BE2C (cell line): ENCODE measurements at regions not wholly inside any gene's neighbourhood (a gene's known extent, or its start where the extent isn't known, plus 50 kb on each side); places are given as distances from the start of the nearest gene placed in this dataset.

Experiments used
- DNase-seq: peaks from one replicate; pipeline ENCODE4 v3.0.0-alpha.2; 2020
- H3K27me3 ChIP-seq: fragments of 250-450 bp; sonication (Bioruptor Pico); 2 replicates; pipeline ENCODE4 v1.5.1; 2020; ENCODE audit warnings: mild to moderate bottlenecking
- H3K36me3 ChIP-seq: fragments of 250-450 bp; sonication (Bioruptor Pico); 2 replicates; pipeline ENCODE4 v1.5.1; 2020; ENCODE audit warnings: mild to moderate bottlenecking
- H3K4me1 ChIP-seq: fragments of 250-450 bp; sonication (Bioruptor Pico); 2 replicates; pipeline ENCODE4 v1.5.1; 2020
- H3K4me3 ChIP-seq: 2 replicates; pipeline ENCODE4 v1.5.1; 2011; ENCODE audit warnings: low read depth, low read length
- H3K9me3 ChIP-seq: fragments of 250-450 bp; sonication (Bioruptor Pico); 2 replicates; pipeline ENCODE4 v1.5.1; 2020
- CTCF ChIP-seq: IDR thresholded peaks from 2 replicates; pipeline ENCODE4 v1.5.1; 2012; ENCODE audit warnings: mild to moderate bottlenecking, low read depth, low read length

- no peak for TF ChIP-seq CTCF
- Histone ChIP-seq H3K36me3 (no peaks in the 10 kb centered on the region), H3K4me1 (no peaks in the 10 kb centered on the region), H3K4me3 (no peak overlapping the region), H3K27me3 (no peaks in the 10 kb centered on the region), H3K9me3 (no peaks in the 10 kb centered on the region)
- no peak for DNase-seq
Observed at GRCh38 chr3:105083945-105084344, 282.8 kb upstream of the ALCAM start.

- Histone ChIP-seq H3K4me1 (no peaks in the 10 kb centered on the region), H3K36me3 (no peaks in the 10 kb centered on the region), H3K4me3 (no peak overlapping the region), H3K27me3 (no peaks in the 10 kb centered on the region), H3K9me3 (no peaks in the 10 kb centered on the region)
- no peak for TF ChIP-seq CTCF
- DNase-seq: no peak
Observed at GRCh38 chr3:105085506-105085905, 281.2 kb upstream of the ALCAM start.

GRCh38 chr3:105093371-105094252, 273.1 kb upstream of the ALCAM start:
- no peaks in the 10 kb centered on the region for H3K9me3 ChIP-seq
- no peak overlapping the region for H3K4me3 ChIP-seq
- H3K36me3 ChIP-seq: no peaks in the 10 kb centered on the region
- no peaks in the 10 kb centered on the region for H3K4me1 ChIP-seq
- DNase-seq: no peak
- no peak for TF ChIP-seq CTCF
- H3K27me3 ChIP-seq: no peaks in the 10 kb centered on the region

GRCh38 chr3:105094588-105094987, 272.1 kb upstream of the ALCAM start:
- Histone ChIP-seq H3K9me3 (no peaks in the 10 kb centered on the region), H3K4me3 (no peak overlapping the region), H3K27me3 (no peaks in the 10 kb centered on the region), H3K4me1 (no peaks in the 10 kb centered on the region), H3K36me3 (no peaks in the 10 kb centered on the region)
- no peak for TF ChIP-seq CTCF
- no peak for DNase-seq

GRCh38 chr3:105096071-105096470, 270.6 kb upstream of the ALCAM start:
- no peaks in the 10 kb centered on the region for H3K27me3 ChIP-seq
- H3K9me3 ChIP-seq: no peaks in the 10 kb centered on the region
- no peak for TF ChIP-seq CTCF
- H3K4me3 ChIP-seq: no peak overlapping the region
- H3K36me3 ChIP-seq: no peaks in the 10 kb centered on the region
- no peaks in the 10 kb centered on the region for H3K4me1 ChIP-seq
- DNase-seq: no peak

GRCh38 chr3:105101603-105102002, 265.1 kb upstream of the ALCAM start:
- DNase-seq: no peak
- no peaks in the 10 kb centered on the region for H3K9me3 ChIP-seq
- H3K27me3 ChIP-seq: no peaks in the 10 kb centered on the region
- no peaks in the 10 kb centered on the region for H3K36me3 ChIP-seq
- TF ChIP-seq CTCF: no peak
- no peak overlapping the region for H3K4me3 ChIP-seq
- H3K4me1 ChIP-seq: no peaks in the 10 kb centered on the region
